ENCODE measurements at regions not wholly inside any gene's neighbourhood (a gene's known extent, or its start where the extent isn't known, plus 50 kb on each side); places are given as distances from the start of the nearest gene placed in this dataset.

GRCh38 chr12:127334365-127334764 is 932.6 kb upstream of the TMEM132C start:
- no peak for DNase-seq (ENCODE audit: low read depth in 1 of 2, low spot score in 2 of 2)
- Histone ChIP-seq H3K27ac (ENCODE audit: low read depth, low read length) (no peak overlapping the region), H4K5ac (ENCODE audit: insufficient read length, low read depth, low read length) (no peak overlapping the region), H3K4ac (replicated peaks; ENCODE audit: insufficient read length, low read depth, low read length) (no peak overlapping the region), H2BK5ac (ENCODE audit: low read depth, low read length) (no peak overlapping the region), H4K20me1 (replicated peaks in 1 of 2; ENCODE audit: control insufficient read depth in 1 of 2, insufficient read depth in 2 of 2, low read length in 2 of 2) (no peaks in the 10 kb centered on the region), H3K23me2 (ENCODE audit: low read depth, low read length) (no peaks in the 10 kb centered on the region), H2BK120ac (replicated peaks; ENCODE audit: low read depth, low read length) (no peak overlapping the region), H3K79me1 (ENCODE audit: low read depth, low read length) (no peaks in the 10 kb centered on the region), H4K8ac (ENCODE audit: extremely low read depth, insufficient read depth, low read length) (no peak overlapping the region), H3K56ac (replicated peaks; ENCODE audit: insufficient read length, low read depth, low read length) (no peak overlapping the region), H3K36me3 (ENCODE audit: control insufficient read depth in 2 of 4, insufficient read depth in 4 of 4, low read length in 3 of 4) (no peaks in the 10 kb centered on the region), H3K4me2 (ENCODE audit: insufficient read depth in 1 of 2, low read depth in 2 of 2, low read length in 2 of 2) (no peak overlapping the region; a peak in 1 of 4 replicates), H3K79me2 (ENCODE audit: control insufficient read depth in 1 of 2, insufficient read depth in 2 of 2, low read length in 2 of 2) (no peaks in the 10 kb centered on the region), H3K4me1 (replicated peaks in 1 of 4; ENCODE audit: control insufficient read depth in 3 of 4, insufficient read depth in 4 of 4, low read length in 3 of 4) (no peaks in the 10 kb centered on the region), H3K14ac (ENCODE audit: insufficient read length) (no peak overlapping the region), H2BK12ac (ENCODE audit: low read depth, low read length) (no peak overlapping the region), H4K91ac (replicated peaks; ENCODE audit: insufficient read length, low read length) (no peak overlapping the region), H3K18ac (ENCODE audit: extremely low read depth, low read length) (no peak overlapping the region), H3K9ac (replicated peaks in 1 of 4; ENCODE audit: extremely low read depth in 1 of 4, low read depth in 3 of 4, low read length in 3 of 4) (no peak overlapping the region), H2AK5ac (ENCODE audit: low read depth, low read length) (no peak overlapping the region), H2AFZ (ENCODE audit: low read length) (no peak overlapping the region), H3K4me3 (ENCODE audit: extremely low read depth in 1 of 4, insufficient read depth in 2 of 4, low read depth in 3 of 4, low read length in 4 of 4) (no peak overlapping the region), H3K23ac (ENCODE audit: insufficient read length) (no peak overlapping the region), H3K27me3 (replicated peaks in 1 of 4; ENCODE audit: control insufficient read depth in 3 of 4, extremely low read depth in 1 of 4, insufficient read depth in 3 of 4, low read length in 3 of 4) (no peaks in the 10 kb centered on the region), H3K9me3 (ENCODE audit: insufficient read depth in 2 of 2, low read depth in 1 of 2, low read length in 1 of 2) (no peaks in the 10 kb centered on the region; a peak in 1 of 4 replicates), H2BK20ac (ENCODE audit: low read length) (no peak overlapping the region), H2BK15ac (ENCODE audit: low read length) (no peak overlapping the region)
- FAIRE-seq, result no peak
- WGBS, 2 experiments (ENCODE audit: extremely low coverage in 1 of 2, insufficient coverage in 1 of 2, insufficient read length in 1 of 2, insufficient replicate concordance in 2 of 2, low coverage in 1 of 2, low lambda C conversion rate in 2 of 2, missing lambda C conversion rate in 1 of 2), result 90% methylated on average over 4 of the region's 4 CpGs; no CpG with 5 or more reads in 1 of the 2 experiments
- TF ChIP-seq JUN (IDR thresholded peaks at IDR 0.05; ENCODE audit: low read depth, low read length) (no peak), SIX5 (IDR thresholded peaks at IDR 0.05; ENCODE audit: low read depth, low read length) (no peak)
- ChIA-PET POLR2A (ENCODE audit: partially characterized antibody) (no interaction called here), CTCF (ENCODE audit: partially characterized antibody) (interaction anchor here (0.6 to 0.7 kb wide), 2 partner anchors 378 to 411 kb away, joined by 3 read pairs; no protein-coding TSS in a partner anchor)
